ENCODE measurements at regions not wholly inside any gene's neighbourhood (a gene's known extent, or its start where the extent isn't known, plus 50 kb on each side); places are given as distances from the start of the nearest gene placed in this dataset.

DNA sequence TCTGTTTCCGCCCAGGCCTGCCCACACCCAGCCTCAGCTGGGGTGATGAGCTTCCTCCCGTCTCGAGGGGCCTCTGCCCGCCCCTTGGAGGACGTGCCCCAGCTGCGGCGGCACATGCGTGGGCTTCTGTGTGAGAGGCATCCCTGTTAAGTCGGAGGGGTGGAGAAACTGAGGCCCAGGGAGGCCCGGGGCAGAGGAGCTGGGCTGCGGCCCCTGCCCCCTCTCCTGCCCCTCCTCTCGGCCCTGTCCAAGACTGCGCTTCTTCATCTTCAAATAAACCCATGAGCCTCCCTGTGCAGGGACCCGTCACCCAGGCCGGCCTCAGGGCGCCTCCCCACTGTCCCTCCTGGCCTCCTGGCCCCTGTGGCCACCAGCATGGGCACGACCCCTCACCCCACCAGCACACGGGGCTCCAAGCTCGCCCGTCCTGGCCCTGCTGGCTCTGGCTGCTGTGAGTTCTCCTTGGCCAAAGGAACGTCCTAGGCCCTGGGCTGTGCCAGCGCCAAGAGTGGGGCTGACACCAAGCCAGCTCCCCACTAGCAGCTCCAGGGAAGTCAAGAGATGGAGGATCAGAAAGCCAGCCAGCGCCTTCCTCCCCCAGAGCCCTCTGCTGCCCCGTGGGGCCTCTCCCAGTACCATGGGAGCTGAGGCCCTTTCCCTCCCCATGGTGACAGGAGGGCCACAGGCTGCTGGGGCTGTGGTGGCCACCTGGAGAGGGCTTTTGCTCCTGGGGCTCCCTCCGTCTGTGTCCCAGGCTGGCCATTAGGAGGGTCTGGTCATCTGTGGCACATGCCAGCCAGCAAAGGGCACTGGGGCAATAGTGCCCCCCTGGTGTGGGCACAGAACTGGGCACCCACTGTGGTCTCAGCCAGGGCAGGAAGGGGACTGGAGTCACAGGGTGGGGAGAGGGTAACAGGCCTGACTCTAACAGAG, 180.4 kb downstream of the KIF26A start:
- TF ChIP-seq, protein P1, sequence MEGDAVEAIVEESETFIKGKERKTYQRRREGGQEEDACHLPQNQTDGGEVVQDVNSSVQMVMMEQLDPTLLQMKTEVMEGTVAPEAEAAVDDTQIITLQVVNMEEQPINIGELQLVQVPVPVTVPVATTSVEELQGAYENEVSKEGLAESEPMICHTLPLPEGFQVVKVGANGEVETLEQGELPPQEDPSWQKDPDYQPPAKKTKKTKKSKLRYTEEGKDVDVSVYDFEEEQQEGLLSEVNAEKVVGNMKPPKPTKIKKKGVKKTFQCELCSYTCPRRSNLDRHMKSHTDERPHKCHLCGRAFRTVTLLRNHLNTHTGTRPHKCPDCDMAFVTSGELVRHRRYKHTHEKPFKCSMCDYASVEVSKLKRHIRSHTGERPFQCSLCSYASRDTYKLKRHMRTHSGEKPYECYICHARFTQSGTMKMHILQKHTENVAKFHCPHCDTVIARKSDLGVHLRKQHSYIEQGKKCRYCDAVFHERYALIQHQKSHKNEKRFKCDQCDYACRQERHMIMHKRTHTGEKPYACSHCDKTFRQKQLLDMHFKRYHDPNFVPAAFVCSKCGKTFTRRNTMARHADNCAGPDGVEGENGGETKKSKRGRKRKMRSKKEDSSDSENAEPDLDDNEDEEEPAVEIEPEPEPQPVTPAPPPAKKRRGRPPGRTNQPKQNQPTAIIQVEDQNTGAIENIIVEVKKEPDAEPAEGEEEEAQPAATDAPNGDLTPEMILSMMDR (IDR thresholded peaks at IDR 0.05; ENCODE audit: extremely low read depth, missing control alignments) = no peak
- no peak for DNase-seq (ENCODE audit: low spot score)

GRCh38 chr14:104319491-104320241, 181.3 kb downstream of the KIF26A start:
- DNase-seq (ENCODE audit: low spot score) = no peak
- TF ChIP-seq, protein P1 (IDR thresholded peaks at IDR 0.05; ENCODE audit: extremely low read depth, missing control alignments) = no peak

DNA sequence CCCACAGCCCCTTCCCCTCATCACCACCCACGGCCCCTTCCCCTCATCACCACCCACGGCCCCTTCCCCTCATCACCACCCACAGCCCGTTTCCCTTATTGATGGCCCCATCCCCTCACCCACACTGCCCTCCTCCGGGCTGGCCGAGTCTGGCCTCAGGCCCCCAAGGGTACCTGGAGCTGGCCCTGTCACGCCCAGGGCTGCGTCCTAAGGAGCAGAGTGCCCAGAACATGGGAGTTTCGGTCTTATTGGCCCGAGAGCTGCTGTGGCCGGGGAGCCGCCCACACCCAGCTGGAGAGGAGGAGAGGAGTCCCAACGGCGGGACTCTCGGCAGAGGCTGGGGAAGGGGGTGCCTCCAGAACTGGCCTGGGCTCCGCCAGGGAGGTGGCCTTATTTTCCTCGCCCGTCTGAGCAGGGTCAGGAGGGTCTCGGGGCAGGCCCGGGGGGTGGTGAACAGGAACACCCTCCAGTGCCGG, 182.3 kb downstream of the KIF26A start:
- TF ChIP-seq, protein P1 (IDR thresholded peaks at IDR 0.05; ENCODE audit: extremely low read depth, missing control alignments) = no peak
- no peak for DNase-seq (ENCODE audit: low spot score)

DNA sequence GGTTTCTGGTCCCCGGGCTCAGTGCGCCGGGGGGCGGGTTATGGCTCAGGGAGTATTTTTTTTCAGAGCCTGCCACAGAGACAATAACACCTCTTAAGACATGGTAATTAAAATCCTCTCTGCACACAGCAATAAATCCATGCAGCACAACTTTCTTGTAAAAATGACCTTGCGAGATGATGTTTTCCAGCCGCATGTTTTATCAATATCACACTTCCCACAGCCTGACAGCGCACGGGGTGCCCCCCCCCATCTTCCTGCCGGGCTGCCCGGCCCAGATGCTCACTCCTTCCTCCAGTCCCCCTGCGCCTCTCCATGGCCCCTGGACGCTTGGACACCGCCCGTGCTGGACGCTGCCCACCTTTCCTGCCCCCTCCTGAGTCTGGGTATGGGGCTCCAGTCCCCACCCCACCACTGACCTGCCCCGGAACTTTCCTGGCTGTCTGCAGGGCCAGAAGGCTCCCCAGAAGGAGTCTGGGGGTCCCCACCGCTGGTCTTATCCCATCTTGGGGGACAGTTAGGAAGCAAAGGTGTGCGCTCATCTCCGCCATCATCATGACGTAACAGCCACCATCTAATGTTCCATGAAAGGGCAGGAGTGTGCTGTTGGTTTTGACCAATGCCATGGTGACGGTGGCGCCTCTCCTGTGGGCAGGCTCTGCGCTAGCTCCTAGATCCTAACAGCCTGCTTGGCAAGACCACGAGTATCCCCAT, 182.9 kb downstream of the KIF26A start:
- TF ChIP-seq, protein P1 (IDR thresholded peaks at IDR 0.05; ENCODE audit: extremely low read depth, missing control alignments) = no peak
- no peak for DNase-seq (ENCODE audit: low spot score)

GRCh38 chr14:104321802-104322130, 183.4 kb downstream of the KIF26A start:
- no peak for DNase-seq (ENCODE audit: low spot score)
- TF ChIP-seq, protein P1 (IDR thresholded peaks at IDR 0.05; ENCODE audit: extremely low read depth, missing control alignments) = no peak

DNA sequence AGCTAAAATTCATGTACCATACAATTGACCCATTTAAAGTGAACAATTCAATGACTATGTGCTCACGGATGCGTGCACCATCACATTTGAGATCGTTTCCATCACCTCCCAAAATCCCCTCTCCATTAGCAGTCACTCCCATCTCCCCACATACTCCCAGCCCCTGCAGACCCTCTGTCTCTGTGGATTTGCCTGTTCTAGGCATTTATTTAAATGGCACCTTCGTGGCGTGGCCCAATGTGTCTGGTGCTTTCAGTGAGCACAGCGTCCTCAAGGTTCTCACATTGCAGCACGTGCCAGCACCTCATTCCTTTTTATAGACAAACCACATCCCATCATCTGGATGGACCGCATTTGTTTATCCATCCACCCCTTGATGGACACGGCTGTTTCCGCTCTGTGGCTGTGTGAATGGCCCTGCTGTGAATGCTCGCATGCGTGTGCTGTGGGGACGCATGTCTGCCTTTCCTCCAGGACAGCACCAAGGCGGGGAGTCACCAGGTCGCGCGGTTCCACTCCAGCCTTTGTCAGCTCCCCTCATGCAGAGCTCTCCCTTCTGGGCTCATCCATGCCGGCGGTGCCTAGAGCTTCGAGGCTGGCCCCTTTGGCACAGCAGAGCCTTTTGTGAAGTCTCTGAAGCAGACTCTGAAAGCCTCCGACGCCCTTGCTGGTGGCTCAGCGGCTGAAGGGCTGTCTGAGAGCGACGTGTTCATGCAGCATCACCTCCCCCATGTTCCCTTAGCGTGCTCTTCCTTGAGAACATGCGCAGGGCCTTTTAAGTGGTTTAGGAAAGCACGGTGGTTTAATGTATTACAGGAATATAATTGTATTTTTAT, 184.4 kb downstream of the KIF26A start:
- TF ChIP-seq, protein P1 (IDR thresholded peaks at IDR 0.05; ENCODE audit: extremely low read depth, missing control alignments) = no peak
- no peak for DNase-seq (ENCODE audit: low spot score)

All from GM20000 (cell line).